GM12878 (cell line): ENCODE measurements at regions not wholly inside any gene's neighbourhood (a gene's known extent, or its start where the extent isn't known, plus 50 kb on each side); places are given as distances from the start of the nearest gene placed in this dataset.

Experiments used
- ATAC-seq: fragments of 200-7000 bp; cut with Tn5 transposase; 3 replicates; pipeline ENCODE4 v1.9.1; 2020; ENCODE audit warnings: mild to moderate bottlenecking, moderate library complexity
- BruUV-seq: library from RNA; stranded (reverse); fragments of 400-500 nt; replicated peaks from 2 replicates; lab custom pipeline; 2021; lab: Mats Ljungman, UMichigan
- CTCF ChIA-PET: fragments of 300-600 bp; sonication (Branson Sonifier 250); formaldehyde crosslinking; extraction: SDS; loops from one replicate; lab custom pipeline; 2021; ENCODE audit warnings: inconsistent platforms; lab: Yijun Ruan, JAX
- POLR2A ChIA-PET: fragments of 350-600 bp; formaldehyde crosslinking; extraction: SDS; loops from one replicate; lab custom pipeline; 2021; ENCODE audit warnings: inconsistent platforms; lab: Charles Lee
- RAD21 ChIA-PET: fragments of 300-600 bp; sonication (Branson Sonifier 250); formaldehyde crosslinking; loops from one replicate; lab custom pipeline; 2023; ENCODE audit warnings: antibody characterized with exemption; ENCODE audit not compliant: unreplicated experiment; lab: Charles Lee
- SMC1A ChIA-PET: fragments of 300-600 bp; sonication (Branson Sonifier 250); formaldehyde crosslinking; loops from one replicate; lab custom pipeline; 2023; ENCODE audit not compliant: unreplicated experiment, uncharacterized antibody; lab: Charles Lee
- DNase-seq: peaks from one replicate; pipeline ENCODE4 v3.0.0-alpha.2; 2011; ENCODE audit warnings: low read depth, low spot score
- FAIRE-seq: peaks from 3 replicates; lab custom pipeline; 2011; peaks lifted over from hg19 to GRCh38; lab: Jason Lieb, UNC
- H2AFZ ChIP-seq: 2 replicates; pipeline ENCODE4 v1.6.0; 2011; ENCODE audit warnings: low read depth, low read length, control low read depth; ENCODE audit not compliant: control insufficient read depth
- H3K27ac ChIP-seq: 2 replicates; pipeline ENCODE4 v1.5.1; 2011; ENCODE audit warnings: control low read depth; ENCODE audit not compliant: control insufficient read depth, insufficient read depth
- H3K27me3 ChIP-seq, 2 experiments: replicated peaks in 1 of 2; 2 replicates each; pipeline versions ENCODE4 v1.6.0 to v1.6.1; 2011; ENCODE audit warnings: low read length in 1 of 2; ENCODE audit not compliant: control insufficient read depth in 2 of 2, insufficient read depth in 2 of 2
- H3K36me3 ChIP-seq, 2 experiments: 2 replicates each; pipeline ENCODE4 v1.5.1; 2011; ENCODE audit warnings: low read length in 1 of 2; ENCODE audit not compliant: control insufficient read depth in 2 of 2, insufficient read depth in 2 of 2
- H3K4me1 ChIP-seq: 2 replicates; pipeline ENCODE4 v1.6.1; 2011; ENCODE audit warnings: mild to moderate bottlenecking, low read length, moderate library complexity, mixed read lengths; ENCODE audit not compliant: control insufficient read depth, insufficient read depth
- H3K4me2 ChIP-seq: 2 replicates; pipeline ENCODE4 v1.6.0; 2011; ENCODE audit warnings: control low read depth; ENCODE audit not compliant: control insufficient read depth, insufficient read depth
- H3K4me3 ChIP-seq: fragments of 200-600 bp; sonication (generic); 2 replicates; pipeline ENCODE4 v1.5.1; 2016
- H3K79me2 ChIP-seq: 2 replicates; pipeline ENCODE4 v1.6.0; 2011; ENCODE audit warnings: low read length; ENCODE audit not compliant: control insufficient read depth, insufficient read depth
- H3K9ac ChIP-seq: 2 replicates; pipeline ENCODE4 v1.8.0; 2011; ENCODE audit warnings: low read length, control low read depth, mixed read lengths; ENCODE audit not compliant: control insufficient read depth, insufficient read depth
- H3K9me3 ChIP-seq: replicated peaks from 3 replicates; pipeline ENCODE4 v1.5.1; 2011; ENCODE audit warnings: mild to moderate bottlenecking, low read length; ENCODE audit not compliant: control insufficient read depth, insufficient read depth
- H4K20me1 ChIP-seq: 2 replicates; pipeline ENCODE4 v1.6.0; 2011; ENCODE audit not compliant: control insufficient read depth, insufficient read depth
- BCL11A ChIP-seq: IDR thresholded peaks from 2 replicates; pipeline ENCODE4 v1.6.1; 2011; ENCODE audit warnings: low read depth, low read length
- BCL3 ChIP-seq: IDR thresholded peaks from 2 replicates; pipeline ENCODE4 v1.6.1; 2011; ENCODE audit warnings: borderline replicate concordance, low read depth, mild to moderate bottlenecking, moderate library complexity, low read length; ENCODE audit not compliant: insufficient read depth, poor library complexity, severe bottlenecking
- CREM ChIP-seq: IDR thresholded peaks from 2 replicates; pipeline ENCODE4 v1.6.1; 2014; ENCODE audit warnings: antibody characterized with exemption, low read depth
- EGR1 ChIP-seq, 2 experiments: IDR thresholded peaks; 1 replicate in 1 of 2; 2 replicates in 1 of 2; pipeline ENCODE4 v1.6.1; 2011 to 2012; ENCODE audit warnings: low read depth in 2 of 2, low read length in 2 of 2, borderline replicate concordance in 1 of 2, mild to moderate bottlenecking in 1 of 2, moderate library complexity in 1 of 2
- FOXK2 ChIP-seq: fragments of 450-650 bp; IDR thresholded peaks from 2 replicates; pipeline ENCODE4 v1.6.1; 2017; ENCODE audit warnings: mild to moderate bottlenecking, moderate library complexity
- IRF3 ChIP-seq: fragments of 450-650 bp; IDR thresholded peaks from 2 replicates; pipeline ENCODE4 v1.6.1; 2014; ENCODE audit warnings: mild to moderate bottlenecking
- NBN ChIP-seq: fragments of 450-650 bp; IDR thresholded peaks from 2 replicates; pipeline ENCODE4 v1.6.1; 2016
- NR2F1 ChIP-seq: fragments of 450-650 bp; conservative IDR thresholded peaks from 2 replicates; pipeline ENCODE4 v1.6.1; 2017; ENCODE audit warnings: mild to moderate bottlenecking
- PML ChIP-seq: IDR thresholded peaks from 2 replicates; pipeline ENCODE4 v1.6.1; 2012; ENCODE audit warnings: low read length, inconsistent platforms
- POLR2AphosphoS5 ChIP-seq: IDR thresholded peaks from 2 replicates; pipeline ENCODE4 v1.6.1; 2011; ENCODE audit warnings: mild to moderate bottlenecking, low read length, inconsistent platforms
- REST ChIP-seq: IDR thresholded peaks from 2 replicates; pipeline ENCODE4 v1.6.1; 2012; ENCODE audit warnings: mild to moderate bottlenecking, low read depth, low read length
- SRF ChIP-seq, 2 experiments: IDR thresholded peaks; 2 replicates each; pipeline ENCODE4 v1.6.1; 2011; ENCODE audit warnings: low read depth in 2 of 2, low read length in 2 of 2, mild to moderate bottlenecking in 1 of 2, moderate library complexity in 1 of 2
- TCF3 ChIP-seq: IDR thresholded peaks from 2 replicates; pipeline ENCODE4 v1.6.1; 2012; ENCODE audit warnings: low read depth, mild to moderate bottlenecking, low read length, borderline replicate concordance; ENCODE audit not compliant: insufficient read depth
- ZBTB11 ChIP-seq: fragments of 450-650 bp; formaldehyde crosslinking; IDR thresholded peaks from 2 replicates; pipeline ENCODE4 v1.5.0; 2022; ENCODE audit warnings: mild to moderate bottlenecking, missing genetic modification characterization
- ZNF217 ChIP-seq: fragments of 450-650 bp; IDR thresholded peaks from 2 replicates; pipeline ENCODE4 v1.6.1; 2017; ENCODE audit warnings: antibody characterized with exemption, mild to moderate bottlenecking
- ZNF24 ChIP-seq: fragments of 450-650 bp; IDR thresholded peaks from 2 replicates; pipeline ENCODE4 v1.6.1; 2017; ENCODE audit warnings: antibody characterized with exemption, mild to moderate bottlenecking
- WGBS: methylation state at CpG from one replicate; pipeline ENCODE4 v1.1.6; 2016; ENCODE audit warnings: low lambda C conversion rate; ENCODE audit not compliant: insufficient replicate concordance, insufficient coverage; ENCODE audit errors: missing lambda C conversion rate; 5-methylcytosine and 5-hydroxymethylcytosine counted together
- in situ Hi-C: fragments of 300-500 bp; cut with MboI; formaldehyde crosslinking; loops from 9 replicates; pipeline ENCODE4 v1.14.3; 2018; ENCODE audit warnings: mixed read lengths
- intact Hi-C: fragments of 100-400 bp; cut with micrococcal nuclease; formaldehyde crosslinking; loops from one replicate; pipeline ENCODE4 v1.14.2; 2022; ENCODE audit not compliant: unreplicated experiment

GRCh38 chr5:143636931-143637528 is 174.9 kb upstream of the HMHB1 start:
- no peak for DNase-seq
- POLR2A ChIA-PET: interaction anchor here (0.6 kb wide), 1 partner anchor 101 kb away, joined by 3 read pairs; no protein-coding TSS in a partner anchor
- no peak for ATAC-seq
- Histone ChIP-seq H3K36me3 (no peaks in the 10 kb centered on the region), H3K4me2 (no peak overlapping the region), H4K20me1 (no peaks in the 10 kb centered on the region), H3K27me3 (no peaks in the 10 kb centered on the region), H3K27ac (no peak overlapping the region), H3K79me2 (no peaks in the 10 kb centered on the region), H3K4me3 (no peak overlapping the region), H3K4me1 (peaks cover 14% of the 10 kb centered on the region; the same call in 1 of the 2 replicates), H3K9me3 (no peaks in the 10 kb centered on the region), H2AFZ (no peak overlapping the region), H3K9ac (no peak overlapping the region)
- WGBS: 81% methylated on average over 8 of the region's 8 CpGs
- no TSS peak for BruUV-seq
- CTCF ChIA-PET: interaction anchor here (0.6 to 0.9 kb wide), 3 partner anchors 188 to 672 kb away, joined by 3 to 5 read pairs (median 4); no protein-coding TSS in a partner anchor
- in situ Hi-C loops: no loop called here
- intact Hi-C loops: no loop called here
- FAIRE-seq: no peak
- RAD21 ChIA-PET: no interaction called here
- SMC1A ChIA-PET: interaction anchor here (0.6 to 1.8 kb wide), 15 partner anchors 8 to 190 kb away, joined by 3 to 6 read pairs (median 3); no protein-coding TSS in a partner anchor
- TF ChIP-seq ZNF217 (no peak), POLR2AphosphoS5 (no peak), NR2F1 (no peak), SRF (IDR thresholded peaks at IDR 0.05; ENCODE audit: low read depth in 2 of 2, low read length in 2 of 2) (no peak), ZBTB11 (CRISPR knock-in tag) (no peak), BCL11A (no peak), ZNF24 (no peak), TCF3 (no peak), PML (no peak), REST (no peak), IRF3 (no peak), BCL3 (no peak), EGR1 (IDR thresholded peaks at IDR 0.05; ENCODE audit: borderline replicate concordance in 1 of 2, low read depth in 2 of 2, low read length in 2 of 2) (no peak), NBN (no peak), CREM (no peak), FOXK2 (no peak)
